ENCODE measurements at regions not wholly inside any gene's neighbourhood (a gene's known extent, or its start where the extent isn't known, plus 50 kb on each side); places are given as distances from the start of the nearest gene placed in this dataset.

DNA sequence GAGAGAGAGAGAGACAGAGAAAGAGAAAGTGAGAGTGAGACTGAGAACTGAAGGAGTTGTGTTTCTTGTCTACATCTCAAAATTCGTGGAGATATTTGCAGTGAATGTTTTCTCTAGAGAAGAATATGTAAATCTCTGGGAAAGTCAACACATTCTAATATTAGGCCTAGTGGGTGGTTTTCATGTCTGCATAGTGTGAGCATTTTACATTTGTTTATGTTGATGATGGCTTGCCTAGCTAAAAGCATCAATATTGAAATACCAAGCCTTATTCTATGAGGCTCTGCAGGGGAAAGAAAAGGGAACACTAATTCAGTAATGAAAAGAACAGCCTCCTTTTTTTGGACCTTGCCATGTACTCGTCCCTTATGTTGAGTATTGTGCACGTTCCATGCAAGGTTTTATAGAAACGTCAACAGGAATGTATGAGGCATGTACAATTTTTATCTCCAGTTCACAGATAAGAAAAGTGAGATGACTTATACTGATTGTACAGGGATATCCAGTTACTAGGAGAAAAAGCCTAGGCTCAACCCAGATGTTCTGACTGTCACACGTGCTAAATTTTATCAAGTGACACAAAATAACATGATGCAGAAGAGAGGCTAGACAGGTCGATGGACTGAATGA is 1288.9 kb upstream of the SLC10A2 start:
- ATAC-seq = no peak
- Mint-ChIP-seq H3K36me3 (no peaks in the 10 kb centered on the region), H3K27ac (no peak overlapping the region), H3K9me3 (peaks cover 6% of the 10 kb centered on the region), H3K27me3 (no peaks in the 10 kb centered on the region), H3K4me1 (no peaks in the 10 kb centered on the region), H3K4me3 (no peak overlapping the region)

GRCh38 chr13:104327211-104327610 is 1261.0 kb upstream of the SLC10A2 start:
- no peaks in the 10 kb centered on the region for H3K4me1 Mint-ChIP-seq
- no peaks in the 10 kb centered on the region for H3K36me3 Mint-ChIP-seq
- no peak overlapping the region for H3K27ac Mint-ChIP-seq
- peaks cover 5% of the 10 kb centered on the region for H3K9me3 Mint-ChIP-seq
- no peaks in the 10 kb centered on the region for H3K27me3 Mint-ChIP-seq
- no peak for ATAC-seq
- no peak overlapping the region for H3K4me3 Mint-ChIP-seq

DNA sequence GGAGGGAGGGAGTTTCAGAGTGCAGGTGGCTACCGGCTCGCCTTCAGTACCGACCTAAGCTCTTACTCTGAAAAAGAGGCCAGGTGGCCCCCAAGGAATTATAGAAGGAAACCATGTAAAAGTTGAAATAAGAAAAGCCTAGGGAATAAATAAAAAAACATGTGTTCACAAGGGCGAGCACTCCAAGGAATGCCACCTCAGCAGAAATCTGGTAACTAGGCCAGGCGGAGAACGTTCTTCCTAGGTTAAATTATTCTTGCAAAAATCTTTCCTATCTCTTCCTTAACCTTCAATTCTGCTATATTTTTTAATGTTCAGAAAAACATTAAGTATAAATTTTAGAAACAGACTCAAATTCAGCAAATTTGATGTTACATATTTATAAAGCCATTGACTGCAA is 1260.3 kb upstream of the SLC10A2 start:
- no peaks in the 10 kb centered on the region for H3K36me3 Mint-ChIP-seq
- H3K4me3 Mint-ChIP-seq = no peak overlapping the region
- H3K9me3 Mint-ChIP-seq = peaks cover 3% of the 10 kb centered on the region
- no peaks in the 10 kb centered on the region for H3K27me3 Mint-ChIP-seq
- H3K4me1 Mint-ChIP-seq = no peaks in the 10 kb centered on the region
- H3K27ac Mint-ChIP-seq = no peak overlapping the region
- ATAC-seq = no peak

DNA sequence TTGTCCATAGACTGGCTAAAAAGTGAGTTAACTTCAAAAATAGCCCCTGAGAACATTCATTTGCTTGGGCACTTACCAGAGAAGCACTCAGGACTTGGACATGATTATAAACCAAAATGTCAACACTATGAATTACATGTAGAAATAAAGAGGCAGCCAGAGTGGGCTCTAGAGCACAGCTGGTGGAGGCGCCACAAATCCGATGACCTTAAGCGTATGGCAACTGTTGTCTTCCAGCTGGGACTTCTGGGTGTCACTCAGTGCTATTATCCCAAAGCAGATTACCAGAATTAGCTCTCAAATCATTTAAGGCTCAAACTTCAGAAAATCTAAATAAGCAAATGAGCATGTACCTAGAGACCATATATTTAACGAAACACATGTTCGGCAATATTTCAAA is 1255.5 kb upstream of the SLC10A2 start:
- H3K27ac Mint-ChIP-seq = no peak overlapping the region
- H3K4me1 Mint-ChIP-seq = no peaks in the 10 kb centered on the region
- H3K9me3 Mint-ChIP-seq = no peaks in the 10 kb centered on the region
- H3K27me3 Mint-ChIP-seq = no peaks in the 10 kb centered on the region
- no peaks in the 10 kb centered on the region for H3K36me3 Mint-ChIP-seq
- H3K4me3 Mint-ChIP-seq = no peak overlapping the region
- ATAC-seq = no peak

DNA sequence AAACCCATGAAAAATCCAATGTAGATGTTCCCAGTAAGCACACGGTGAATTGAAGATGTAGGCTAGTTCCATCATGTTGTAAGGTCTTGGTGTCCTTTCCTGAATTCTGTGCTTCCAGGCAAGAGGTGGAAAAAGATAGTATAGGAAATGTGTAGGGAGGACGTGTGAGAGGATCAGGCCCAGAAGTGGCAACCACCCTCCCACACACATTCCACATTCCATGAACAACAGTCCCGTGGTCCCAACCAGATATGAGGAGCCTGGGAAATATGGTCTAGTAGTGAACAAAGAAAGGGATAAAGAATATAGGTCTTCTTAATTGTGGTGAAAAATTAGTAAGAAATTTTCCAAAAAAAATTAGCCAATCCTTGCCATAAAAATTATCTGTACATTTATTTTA is 1254.2 kb upstream of the SLC10A2 start:
- Mint-ChIP-seq H3K4me1 (no peaks in the 10 kb centered on the region), H3K4me3 (no peak overlapping the region), H3K9me3 (no peaks in the 10 kb centered on the region), H3K36me3 (no peaks in the 10 kb centered on the region), H3K27ac (no peak overlapping the region), H3K27me3 (no peaks in the 10 kb centered on the region)
- ATAC-seq = no peak

GRCh38 chr13:104318121-104318520 is 1251.9 kb upstream of the SLC10A2 start:
- H3K36me3 Mint-ChIP-seq = no peaks in the 10 kb centered on the region
- H3K27ac Mint-ChIP-seq = no peak overlapping the region
- no peaks in the 10 kb centered on the region for H3K27me3 Mint-ChIP-seq
- H3K4me1 Mint-ChIP-seq = no peaks in the 10 kb centered on the region
- H3K9me3 Mint-ChIP-seq = no peaks in the 10 kb centered on the region
- no peak for ATAC-seq
- H3K4me3 Mint-ChIP-seq = no peak overlapping the region

- Mint-ChIP-seq H3K27me3 (no peaks in the 10 kb centered on the region), H3K4me3 (no peak overlapping the region), H3K9me3 (no peaks in the 10 kb centered on the region), H3K36me3 (no peaks in the 10 kb centered on the region), H3K27ac (no peak overlapping the region), H3K4me1 (no peaks in the 10 kb centered on the region)
- ATAC-seq = no peak
These were observed 1249.4 kb upstream of the SLC10A2 start for GRCh38 chr13:104315606-104316005.

GRCh38 chr13:104314926-104315535 is 1248.8 kb upstream of the SLC10A2 start:
- Mint-ChIP-seq H3K9me3 (no peaks in the 10 kb centered on the region), H3K36me3 (no peaks in the 10 kb centered on the region), H3K27ac (no peak overlapping the region), H3K27me3 (no peaks in the 10 kb centered on the region), H3K4me3 (no peak overlapping the region), H3K4me1 (no peaks in the 10 kb centered on the region)
- ATAC-seq = no peak

GRCh38 chr13:104314321-104314720 is 1248.1 kb upstream of the SLC10A2 start:
- no peak for ATAC-seq
- Mint-ChIP-seq H3K27ac (no peak overlapping the region), H3K27me3 (no peaks in the 10 kb centered on the region), H3K9me3 (no peaks in the 10 kb centered on the region), H3K4me1 (no peaks in the 10 kb centered on the region), H3K4me3 (no peak overlapping the region), H3K36me3 (no peaks in the 10 kb centered on the region)

GRCh38 chr13:104310861-104311260 is 1244.6 kb upstream of the SLC10A2 start:
- Mint-ChIP-seq H3K27ac (no peak overlapping the region), H3K36me3 (no peaks in the 10 kb centered on the region), H3K4me1 (no peaks in the 10 kb centered on the region), H3K27me3 (no peaks in the 10 kb centered on the region), H3K9me3 (peaks cover 4% of the 10 kb centered on the region), H3K4me3 (no peak overlapping the region)
- ATAC-seq = no peak

- no peak overlapping the region for H3K4me3 Mint-ChIP-seq
- no peak overlapping the region for H3K27ac Mint-ChIP-seq
- no peak for ATAC-seq
- no peaks in the 10 kb centered on the region for H3K27me3 Mint-ChIP-seq
- H3K36me3 Mint-ChIP-seq = no peaks in the 10 kb centered on the region
- H3K4me1 Mint-ChIP-seq = no peaks in the 10 kb centered on the region
- H3K9me3 Mint-ChIP-seq = peaks cover 4% of the 10 kb centered on the region
These were observed 1243.2 kb upstream of the SLC10A2 start for GRCh38 chr13:104309431-104309830.

DNA sequence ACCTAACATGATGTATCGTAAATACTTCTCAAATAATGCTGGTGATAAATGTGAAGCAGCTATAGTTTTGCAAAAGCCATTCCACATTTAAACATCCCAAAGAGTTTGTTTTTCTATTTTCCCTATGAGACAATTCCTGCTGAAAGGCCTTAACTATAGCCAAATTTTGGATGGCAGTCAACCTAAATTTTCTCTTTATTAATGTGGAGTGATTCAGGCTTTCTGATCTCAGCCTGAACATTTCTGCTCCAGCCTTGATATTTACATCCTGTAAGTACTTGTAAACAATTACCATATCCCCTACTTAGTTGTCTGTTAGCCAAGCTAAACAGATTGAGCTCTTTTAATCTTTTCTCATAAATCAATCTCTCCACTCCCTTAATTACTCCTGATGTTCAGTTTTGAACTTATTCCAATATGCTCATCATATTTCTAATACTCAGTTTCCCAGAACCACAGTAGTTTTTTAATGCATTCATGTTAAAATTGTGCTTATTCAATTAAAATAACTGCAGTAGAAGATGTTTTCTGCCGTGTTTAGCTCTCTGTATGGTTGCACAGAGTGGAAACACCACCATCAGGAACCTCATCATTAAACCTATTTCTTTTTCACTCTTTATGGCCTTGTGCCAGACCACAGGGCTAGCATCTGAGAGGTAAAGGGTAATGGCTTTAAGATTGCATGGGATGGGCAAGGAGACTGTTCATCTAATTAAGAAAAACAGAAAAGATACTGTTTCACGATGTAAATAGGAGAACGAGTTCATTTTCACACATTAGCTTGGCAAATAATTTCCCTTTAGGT is 1235.2 kb upstream of the SLC10A2 start:
- ATAC-seq = no peak
- Mint-ChIP-seq H3K27ac (no peak overlapping the region), H3K9me3 (peaks cover 11% of the 10 kb centered on the region), H3K4me1 (no peaks in the 10 kb centered on the region), H3K36me3 (no peaks in the 10 kb centered on the region), H3K27me3 (no peaks in the 10 kb centered on the region), H3K4me3 (no peak overlapping the region)

DNA sequence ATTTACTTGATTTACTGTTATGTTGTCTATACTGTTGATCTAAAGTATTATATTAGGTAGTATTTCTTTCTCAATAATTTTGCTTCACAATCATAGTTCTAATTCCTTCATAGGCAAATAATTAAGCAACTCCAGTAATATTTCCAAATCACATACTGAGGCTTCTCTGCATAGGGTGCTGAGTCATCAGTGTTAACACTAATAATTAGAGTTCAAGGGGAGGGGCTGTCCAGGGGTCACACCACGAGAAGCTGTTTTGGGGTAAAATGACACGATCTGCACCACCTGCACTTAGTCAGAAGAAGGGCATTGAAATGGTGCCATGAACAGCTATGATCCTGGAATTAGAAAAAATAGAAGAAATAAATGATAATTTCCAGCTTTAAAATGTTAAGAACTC is 1230.9 kb upstream of the SLC10A2 start:
- Mint-ChIP-seq H3K27ac (no peak overlapping the region), H3K36me3 (no peaks in the 10 kb centered on the region), H3K27me3 (no peaks in the 10 kb centered on the region), H3K4me1 (no peaks in the 10 kb centered on the region), H3K4me3 (no peak overlapping the region), H3K9me3 (peaks cover 7% of the 10 kb centered on the region)
- no peak for ATAC-seq

GRCh38 chr13:104296286-104296685 is 1230.1 kb upstream of the SLC10A2 start:
- no peak for ATAC-seq
- Mint-ChIP-seq H3K9me3 (peaks cover 4% of the 10 kb centered on the region), H3K4me3 (no peak overlapping the region), H3K27ac (no peak overlapping the region), H3K4me1 (no peaks in the 10 kb centered on the region), H3K36me3 (no peaks in the 10 kb centered on the region), H3K27me3 (no peaks in the 10 kb centered on the region)

DNA sequence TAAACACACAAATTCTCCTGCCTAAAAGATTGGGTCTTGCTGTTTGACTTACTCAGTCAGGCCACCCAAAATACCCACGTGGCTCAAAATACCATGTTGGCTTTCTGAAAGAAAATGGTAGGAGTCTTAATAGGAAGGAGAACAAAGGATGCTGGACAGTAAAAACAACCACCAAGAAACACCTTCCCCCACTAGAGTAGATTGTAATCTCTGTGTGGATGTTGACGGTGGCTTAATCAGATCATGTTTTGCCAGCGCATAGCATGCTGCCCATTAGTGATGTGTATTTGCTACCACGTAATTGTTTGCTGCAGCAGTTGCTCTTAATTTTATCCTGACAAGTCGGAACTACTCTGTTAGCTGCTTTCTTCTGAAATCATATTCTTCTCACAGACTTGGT is 1229.3 kb upstream of the SLC10A2 start:
- no peaks in the 10 kb centered on the region for H3K27me3 Mint-ChIP-seq

GRCh38 chr13:104289400-104289799 is 1223.2 kb upstream of the SLC10A2 start:
- Mint-ChIP-seq H3K27ac (no peak overlapping the region), H3K4me1 (no peaks in the 10 kb centered on the region), H3K36me3 (no peaks in the 10 kb centered on the region), H3K27me3 (no peaks in the 10 kb centered on the region), H3K4me3 (no peak overlapping the region), H3K9me3 (peaks cover 4% of the 10 kb centered on the region)
- no peak for ATAC-seq

More for the DNA sequence above, 1229.3 kb upstream of the SLC10A2 start:
- Mint-ChIP-seq H3K4me3 (no peak overlapping the region), H3K9me3 (peaks cover 4% of the 10 kb centered on the region), H3K27ac (no peak overlapping the region), H3K36me3 (no peaks in the 10 kb centered on the region), H3K4me1 (no peaks in the 10 kb centered on the region)
- ATAC-seq = no peak
